ENCODE measurements at regions not wholly inside any gene's neighbourhood (a gene's known extent, or its start where the extent isn't known, plus 50 kb on each side); places are given as distances from the start of the nearest gene placed in this dataset.

DNA sequence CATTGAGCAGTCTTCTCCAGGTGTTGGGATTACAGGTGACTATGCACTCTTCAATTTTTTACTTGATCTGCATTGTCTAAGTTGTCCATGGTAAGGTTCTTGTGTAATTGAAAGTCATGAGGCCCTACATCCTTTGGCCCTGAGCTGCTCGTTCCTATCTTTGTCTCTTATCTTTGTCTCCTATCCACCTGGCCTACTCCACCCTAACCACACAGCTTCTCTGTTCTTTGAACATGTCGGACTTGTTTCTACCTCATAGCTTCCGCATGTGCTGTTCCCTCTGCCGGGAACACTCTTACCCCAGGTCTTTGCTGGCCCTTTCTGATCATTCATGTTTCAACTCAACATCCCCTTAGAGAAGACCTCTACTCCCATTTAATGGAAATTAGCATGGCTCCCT is 194.8 kb upstream of the TBX3 start:
- H3K9me3 ChIP-seq (ENCODE audit: control insufficient read depth in 1 of 2, insufficient read depth in 1 of 2, low read depth in 1 of 2, low read length in 2 of 2): no peaks in the 10 kb centered on the region
- DNase-seq (ENCODE audit: low read depth, low spot score) (no peak), ATAC-seq (no peak)
- no peaks in the 10 kb centered on the region for H3K9me2 ChIP-seq (ENCODE audit: insufficient read depth)
- no peak for TF ChIP-seq ZFX (IDR thresholded peaks at IDR 0.05)
- TF ChIP-seq, protein P1, sequence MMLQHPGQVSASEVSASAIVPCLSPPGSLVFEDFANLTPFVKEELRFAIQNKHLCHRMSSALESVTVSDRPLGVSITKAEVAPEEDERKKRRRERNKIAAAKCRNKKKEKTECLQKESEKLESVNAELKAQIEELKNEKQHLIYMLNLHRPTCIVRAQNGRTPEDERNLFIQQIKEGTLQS (IDR thresholded peaks at IDR 0.05): no peak
- no peak for TF ChIP-seq SP1 (IDR thresholded peaks at IDR 0.05; ENCODE audit: low read depth)
- no peak for TF ChIP-seq CBX3 (IDR thresholded peaks at IDR 0.05; ENCODE audit: low read depth)
- TF ChIP-seq ZNF274 (IDR thresholded peaks at IDR 0.05; ENCODE audit: low read depth, low read length): no peak
- no peak for TF ChIP-seq SIN3A (IDR thresholded peaks at IDR 0.05; ENCODE audit: low read depth)
- TF ChIP-seq SRF (IDR thresholded peaks at IDR 0.05; ENCODE audit: low read depth): no peak
- TF ChIP-seq, protein P2, sequence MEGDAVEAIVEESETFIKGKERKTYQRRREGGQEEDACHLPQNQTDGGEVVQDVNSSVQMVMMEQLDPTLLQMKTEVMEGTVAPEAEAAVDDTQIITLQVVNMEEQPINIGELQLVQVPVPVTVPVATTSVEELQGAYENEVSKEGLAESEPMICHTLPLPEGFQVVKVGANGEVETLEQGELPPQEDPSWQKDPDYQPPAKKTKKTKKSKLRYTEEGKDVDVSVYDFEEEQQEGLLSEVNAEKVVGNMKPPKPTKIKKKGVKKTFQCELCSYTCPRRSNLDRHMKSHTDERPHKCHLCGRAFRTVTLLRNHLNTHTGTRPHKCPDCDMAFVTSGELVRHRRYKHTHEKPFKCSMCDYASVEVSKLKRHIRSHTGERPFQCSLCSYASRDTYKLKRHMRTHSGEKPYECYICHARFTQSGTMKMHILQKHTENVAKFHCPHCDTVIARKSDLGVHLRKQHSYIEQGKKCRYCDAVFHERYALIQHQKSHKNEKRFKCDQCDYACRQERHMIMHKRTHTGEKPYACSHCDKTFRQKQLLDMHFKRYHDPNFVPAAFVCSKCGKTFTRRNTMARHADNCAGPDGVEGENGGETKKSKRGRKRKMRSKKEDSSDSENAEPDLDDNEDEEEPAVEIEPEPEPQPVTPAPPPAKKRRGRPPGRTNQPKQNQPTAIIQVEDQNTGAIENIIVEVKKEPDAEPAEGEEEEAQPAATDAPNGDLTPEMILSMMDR (IDR thresholded peaks at IDR 0.05 in 2 of 3, conservative IDR thresholded peaks at IDR 0.05 in 1 of 3; ENCODE audit: borderline replicate concordance in 1 of 3, insufficient read depth in 1 of 3, low read depth in 2 of 3, low read length in 2 of 3): no peak
- no peak for TF ChIP-seq POLR2AphosphoS5 (IDR thresholded peaks at IDR 0.05; ENCODE audit: low read depth, low read length)
- TF ChIP-seq FOSL1 (IDR thresholded peaks at IDR 0.05; ENCODE audit: low read depth): no peak
- no peak for TF ChIP-seq CEBPB (IDR thresholded peaks at IDR 0.05; ENCODE audit: low read depth)
- TF ChIP-seq, protein P3, sequence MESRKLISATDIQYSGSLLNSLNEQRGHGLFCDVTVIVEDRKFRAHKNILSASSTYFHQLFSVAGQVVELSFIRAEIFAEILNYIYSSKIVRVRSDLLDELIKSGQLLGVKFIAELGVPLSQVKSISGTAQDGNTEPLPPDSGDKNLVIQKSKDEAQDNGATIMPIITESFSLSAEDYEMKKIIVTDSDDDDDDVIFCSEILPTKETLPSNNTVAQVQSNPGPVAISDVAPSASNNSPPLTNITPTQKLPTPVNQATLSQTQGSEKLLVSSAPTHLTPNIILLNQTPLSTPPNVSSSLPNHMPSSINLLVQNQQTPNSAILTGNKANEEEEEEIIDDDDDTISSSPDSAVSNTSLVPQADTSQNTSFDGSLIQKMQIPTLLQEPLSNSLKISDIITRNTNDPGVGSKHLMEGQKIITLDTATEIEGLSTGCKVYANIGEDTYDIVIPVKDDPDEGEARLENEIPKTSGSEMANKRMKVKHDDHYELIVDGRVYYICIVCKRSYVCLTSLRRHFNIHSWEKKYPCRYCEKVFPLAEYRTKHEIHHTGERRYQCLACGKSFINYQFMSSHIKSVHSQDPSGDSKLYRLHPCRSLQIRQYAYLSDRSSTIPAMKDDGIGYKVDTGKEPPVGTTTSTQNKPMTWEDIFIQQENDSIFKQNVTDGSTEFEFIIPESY (IDR thresholded peaks at IDR 0.05; ENCODE audit: extremely low read depth, insufficient replicate concordance, low read length): no peak
- TF ChIP-seq TCF7L2 (IDR thresholded peaks at IDR 0.05; ENCODE audit: borderline replicate concordance, extremely low read depth, insufficient read depth, insufficient read length): no peak
- TF ChIP-seq, protein P4, sequence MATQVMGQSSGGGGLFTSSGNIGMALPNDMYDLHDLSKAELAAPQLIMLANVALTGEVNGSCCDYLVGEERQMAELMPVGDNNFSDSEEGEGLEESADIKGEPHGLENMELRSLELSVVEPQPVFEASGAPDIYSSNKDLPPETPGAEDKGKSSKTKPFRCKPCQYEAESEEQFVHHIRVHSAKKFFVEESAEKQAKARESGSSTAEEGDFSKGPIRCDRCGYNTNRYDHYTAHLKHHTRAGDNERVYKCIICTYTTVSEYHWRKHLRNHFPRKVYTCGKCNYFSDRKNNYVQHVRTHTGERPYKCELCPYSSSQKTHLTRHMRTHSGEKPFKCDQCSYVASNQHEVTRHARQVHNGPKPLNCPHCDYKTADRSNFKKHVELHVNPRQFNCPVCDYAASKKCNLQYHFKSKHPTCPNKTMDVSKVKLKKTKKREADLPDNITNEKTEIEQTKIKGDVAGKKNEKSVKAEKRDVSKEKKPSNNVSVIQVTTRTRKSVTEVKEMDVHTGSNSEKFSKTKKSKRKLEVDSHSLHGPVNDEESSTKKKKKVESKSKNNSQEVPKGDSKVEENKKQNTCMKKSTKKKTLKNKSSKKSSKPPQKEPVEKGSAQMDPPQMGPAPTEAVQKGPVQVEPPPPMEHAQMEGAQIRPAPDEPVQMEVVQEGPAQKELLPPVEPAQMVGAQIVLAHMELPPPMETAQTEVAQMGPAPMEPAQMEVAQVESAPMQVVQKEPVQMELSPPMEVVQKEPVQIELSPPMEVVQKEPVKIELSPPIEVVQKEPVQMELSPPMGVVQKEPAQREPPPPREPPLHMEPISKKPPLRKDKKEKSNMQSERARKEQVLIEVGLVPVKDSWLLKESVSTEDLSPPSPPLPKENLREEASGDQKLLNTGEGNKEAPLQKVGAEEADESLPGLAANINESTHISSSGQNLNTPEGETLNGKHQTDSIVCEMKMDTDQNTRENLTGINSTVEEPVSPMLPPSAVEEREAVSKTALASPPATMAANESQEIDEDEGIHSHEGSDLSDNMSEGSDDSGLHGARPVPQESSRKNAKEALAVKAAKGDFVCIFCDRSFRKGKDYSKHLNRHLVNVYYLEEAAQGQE (IDR thresholded peaks at IDR 0.05; ENCODE audit: low read depth): no peak
- TF ChIP-seq, protein P5, sequence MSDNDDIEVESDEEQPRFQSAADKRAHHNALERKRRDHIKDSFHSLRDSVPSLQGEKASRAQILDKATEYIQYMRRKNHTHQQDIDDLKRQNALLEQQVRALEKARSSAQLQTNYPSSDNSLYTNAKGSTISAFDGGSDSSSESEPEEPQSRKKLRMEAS (IDR thresholded peaks at IDR 0.05): no peak
- TF ChIP-seq EGR1 (IDR thresholded peaks at IDR 0.05; ENCODE audit: low read depth): no peak
- no peak for TF ChIP-seq EZH2 (IDR thresholded peaks at IDR 0.05)
- no peak for TF ChIP-seq ELF1 (IDR thresholded peaks at IDR 0.05; ENCODE audit: borderline replicate concordance, low read depth)
- no peak for TF ChIP-seq JUND (IDR thresholded peaks at IDR 0.05)
- TF ChIP-seq YY1 (IDR thresholded peaks at IDR 0.05; ENCODE audit: extremely low read depth, insufficient replicate concordance, low read depth, low read length): no peak
- intact Hi-C loops (cut with micrococcal nuclease): no loop called here
- no peak overlapping the region for H3K4me3 ChIP-seq (replicated peaks in 1 of 2; ENCODE audit: low read depth in 1 of 2, low read length in 2 of 2)
- H3K4me1 ChIP-seq (ENCODE audit: control insufficient read depth in 1 of 2, insufficient read depth in 2 of 2, low read length in 2 of 2): no peaks in the 10 kb centered on the region
- no peak overlapping the region for H3K9ac ChIP-seq (ENCODE audit: low read length)
- H4K20me1 ChIP-seq (ENCODE audit: insufficient read depth): no peaks in the 10 kb centered on the region
- ChIA-PET POLR2A (no interaction called here), RAD21 (ENCODE audit: low non-redundant PET in 1 of 2, low total read pairs in 2 of 2, uncharacterized antibody in 2 of 2, unreplicated experiment in 2 of 2) (no interaction called here), CTCF (no interaction called here)
- H3K27ac ChIP-seq (ENCODE audit: low read depth, low read length): no peak overlapping the region
- 0 out of 2 replicates have a peak, but pooled peaks cover 13% of the 10 kb centered on the region for H3K27me3 ChIP-seq (ENCODE audit: insufficient read depth, low read length)
- no TSS peak for BruUV-seq (replicated peaks)
- no peak overlapping the region for H3K4me2 ChIP-seq (ENCODE audit: low read length)
- H3K36me3 ChIP-seq (ENCODE audit: control insufficient read depth in 1 of 2, insufficient read depth in 2 of 2, low read length in 2 of 2): no peaks in the 10 kb centered on the region
- H2AFZ ChIP-seq (ENCODE audit: low read depth, low read length, poor library complexity, severe bottlenecking): no peak overlapping the region
- no peaks in the 10 kb centered on the region for H3K79me2 ChIP-seq (ENCODE audit: insufficient read depth, low read length)

Data from HCT116 (cell line).